ENCODE measurements at regions not wholly inside any gene's neighbourhood (a gene's known extent, or its start where the extent isn't known, plus 50 kb on each side); places are given as distances from the start of the nearest gene placed in this dataset.
A peak's percentile ranks its signal among the peaks of the same experiment; 100 is the strongest.

GRCh38 chr4:59818656-59819055 lies 1381.5 kb upstream of the ADGRL3 start:
- no peak overlapping the region for H3K27ac ChIP-seq (ENCODE audit: insufficient read depth, low read depth, low read length)
- FAIRE-seq (peak; percentile 62), DNase-seq (ENCODE audit: low read depth, low spot score) (peak; percentile 12)
- peak overlapping the region; percentile 47 for H3K9ac ChIP-seq (replicated peaks; ENCODE audit: extremely low read depth, insufficient read depth, low read length)
- dilution Hi-C loops (cut with MboI; ENCODE audit: extremely low pct_ligation_motif_present, low sequenced_read_pairs) (no loop called here), intact Hi-C loops (cut with micrococcal nuclease) (no loop called here)
- TF ChIP-seq FOS (IDR thresholded peaks at IDR 0.05; ENCODE audit: borderline replicate concordance, insufficient read depth, low read length) (no peak), MYC (IDR thresholded peaks at IDR 0.05; ENCODE audit: low read depth, low read length) (no peak), POLR2AphosphoS5 (IDR thresholded peaks at IDR 0.05; ENCODE audit: insufficient read depth, low read depth, low read length) (no peak), MAX (IDR thresholded peaks at IDR 0.05; ENCODE audit: insufficient read depth, insufficient read length) (no peak), CTCF (IDR thresholded peaks at IDR 0.05; ENCODE audit: extremely low read depth in 1 of 2, insufficient read depth in 1 of 2, low read depth in 1 of 2, low read length in 2 of 2) (no peak), JUN (IDR thresholded peaks at IDR 0.05; ENCODE audit: borderline replicate concordance, insufficient read depth, insufficient read length, low read depth) (no peak), GATA2 (IDR thresholded peaks at IDR 0.05; ENCODE audit: insufficient read depth, insufficient read length, low read depth, low read length) (no peak), EZH2 (IDR thresholded peaks at IDR 0.05; ENCODE audit: borderline replicate concordance, low read depth, low read length, severe bottlenecking) (no peak), POLR2A (IDR thresholded peaks at IDR 0.05; ENCODE audit: low read depth, low read length) (no peak)
- ChIA-PET POLR2A (no interaction called here), CTCF (no interaction called here)
- no peaks in the 10 kb centered on the region for H3K9me1 ChIP-seq (replicated peaks; ENCODE audit: control insufficient read depth, extremely low read depth, insufficient read depth, low read length)
- H4K20me1 ChIP-seq (replicated peaks; ENCODE audit: control insufficient read depth, extremely low read depth, insufficient read depth, low read length), result no peaks in the 10 kb centered on the region
- BruUV-seq (replicated peaks), result no TSS peak
- H3K36me3 ChIP-seq (ENCODE audit: control insufficient read depth in 2 of 2, extremely low read depth in 1 of 2, insufficient read depth in 2 of 2, low read length in 2 of 2), result no peaks in the 10 kb centered on the region
- H2AFZ ChIP-seq (ENCODE audit: low read depth, low read length), result peak overlapping the region; percentile 41
- peak overlapping the region in 2 of 3 experiments; percentile 55 to 69 for H3K4me3 ChIP-seq (replicated peaks in 1 of 3; ENCODE audit: insufficient read depth in 1 of 3, low read depth in 1 of 3, low read length in 3 of 3)
- H3K9me3 ChIP-seq (replicated peaks; ENCODE audit: control insufficient read depth, insufficient read depth, low read length), result no peaks in the 10 kb centered on the region
- H3K79me2 ChIP-seq (ENCODE audit: control insufficient read depth, insufficient read depth, low read length), result no peaks in the 10 kb centered on the region
- peak overlapping the region; percentile 90 for H3K4me2 ChIP-seq (ENCODE audit: insufficient read depth, low read length)
- H3K4me1 ChIP-seq (ENCODE audit: control insufficient read depth, extremely low read depth, insufficient read depth, low read length), result no peaks in the 10 kb centered on the region
- H3K27me3 ChIP-seq (ENCODE audit: control insufficient read depth in 2 of 2, insufficient read depth in 2 of 2, low read length in 2 of 2), result no peaks in the 10 kb centered on the region
